Glutamatergic neuron (in vitro differentiated cells): ENCODE measurements at regions not wholly inside any gene's neighbourhood (a gene's known extent, or its start where the extent isn't known, plus 50 kb on each side); places are given as distances from the start of the nearest gene placed in this dataset.

Experiments used
- DNase-seq: peaks from one replicate; pipeline ENCODE4 v3.0.0; 2022
- H3K27ac Mint-ChIP-seq: one replicate; pipeline ENCODE4 v1.8.0; 2020; ENCODE audit warnings: mild to moderate bottlenecking, mixed read lengths, inconsistent platforms; ENCODE audit not compliant: unreplicated experiment
- H3K27me3 Mint-ChIP-seq: one replicate; pipeline ENCODE4 v1.8.0; 2020; ENCODE audit warnings: mild to moderate bottlenecking, moderate library complexity, mixed read lengths, inconsistent platforms; ENCODE audit not compliant: unreplicated experiment
- H3K36me3 Mint-ChIP-seq: one replicate; pipeline ENCODE4 v1.8.0; 2020; ENCODE audit warnings: mild to moderate bottlenecking, mixed read lengths, inconsistent platforms; ENCODE audit not compliant: unreplicated experiment
- H3K4me1 Mint-ChIP-seq: one replicate; pipeline ENCODE4 v1.8.0; 2020; ENCODE audit warnings: mild to moderate bottlenecking, low read depth, mixed read lengths, inconsistent platforms; ENCODE audit not compliant: unreplicated experiment
- H3K4me3 Mint-ChIP-seq: one replicate; pipeline ENCODE4 v1.8.0; 2020; ENCODE audit warnings: mild to moderate bottlenecking, mixed read lengths, inconsistent platforms; ENCODE audit not compliant: unreplicated experiment
- H3K9me3 Mint-ChIP-seq: one replicate; pipeline ENCODE4 v1.8.0; 2020; ENCODE audit warnings: mild to moderate bottlenecking, moderate library complexity, mixed read lengths, inconsistent platforms; ENCODE audit not compliant: unreplicated experiment
- TF ChIP-seq, protein P1 (sequence below): fragments of 200-600 bp; sonication (generic); IDR thresholded peaks from one replicate; pipeline ENCODE4 v1.5.0; 2021; ENCODE audit not compliant: partially characterized antibody, unreplicated experiment

DNA sequence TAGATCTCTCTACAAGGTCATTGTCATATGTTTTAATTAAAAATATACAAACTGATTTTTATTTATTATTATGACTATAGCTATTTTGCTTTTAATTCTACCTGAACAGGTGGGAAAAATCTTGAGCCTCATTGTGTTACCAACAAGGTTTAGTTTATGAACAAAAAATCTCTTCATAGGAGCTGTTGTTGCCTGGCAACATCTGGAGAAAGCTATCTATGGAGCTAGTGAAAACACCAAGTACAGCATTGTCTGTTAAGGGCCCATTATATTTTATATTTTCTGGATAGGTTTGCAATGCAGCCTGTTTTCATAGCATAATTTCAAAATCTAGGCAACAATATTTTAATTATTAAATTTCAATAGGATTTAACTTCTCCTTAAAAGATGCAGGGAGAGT lies 383.0 kb upstream of the TMEFF2 start:
- Mint-ChIP-seq H3K9me3 (no peaks in the 10 kb centered on the region), H3K4me3 (no peak overlapping the region), H3K27me3 (no peaks in the 10 kb centered on the region), H3K4me1 (peaks cover 6% of the 10 kb centered on the region), H3K27ac (no peak overlapping the region), H3K36me3 (no peaks in the 10 kb centered on the region)
- TF ChIP-seq, protein P1, sequence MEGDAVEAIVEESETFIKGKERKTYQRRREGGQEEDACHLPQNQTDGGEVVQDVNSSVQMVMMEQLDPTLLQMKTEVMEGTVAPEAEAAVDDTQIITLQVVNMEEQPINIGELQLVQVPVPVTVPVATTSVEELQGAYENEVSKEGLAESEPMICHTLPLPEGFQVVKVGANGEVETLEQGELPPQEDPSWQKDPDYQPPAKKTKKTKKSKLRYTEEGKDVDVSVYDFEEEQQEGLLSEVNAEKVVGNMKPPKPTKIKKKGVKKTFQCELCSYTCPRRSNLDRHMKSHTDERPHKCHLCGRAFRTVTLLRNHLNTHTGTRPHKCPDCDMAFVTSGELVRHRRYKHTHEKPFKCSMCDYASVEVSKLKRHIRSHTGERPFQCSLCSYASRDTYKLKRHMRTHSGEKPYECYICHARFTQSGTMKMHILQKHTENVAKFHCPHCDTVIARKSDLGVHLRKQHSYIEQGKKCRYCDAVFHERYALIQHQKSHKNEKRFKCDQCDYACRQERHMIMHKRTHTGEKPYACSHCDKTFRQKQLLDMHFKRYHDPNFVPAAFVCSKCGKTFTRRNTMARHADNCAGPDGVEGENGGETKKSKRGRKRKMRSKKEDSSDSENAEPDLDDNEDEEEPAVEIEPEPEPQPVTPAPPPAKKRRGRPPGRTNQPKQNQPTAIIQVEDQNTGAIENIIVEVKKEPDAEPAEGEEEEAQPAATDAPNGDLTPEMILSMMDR, result no peak
- no peak for DNase-seq

DNA sequence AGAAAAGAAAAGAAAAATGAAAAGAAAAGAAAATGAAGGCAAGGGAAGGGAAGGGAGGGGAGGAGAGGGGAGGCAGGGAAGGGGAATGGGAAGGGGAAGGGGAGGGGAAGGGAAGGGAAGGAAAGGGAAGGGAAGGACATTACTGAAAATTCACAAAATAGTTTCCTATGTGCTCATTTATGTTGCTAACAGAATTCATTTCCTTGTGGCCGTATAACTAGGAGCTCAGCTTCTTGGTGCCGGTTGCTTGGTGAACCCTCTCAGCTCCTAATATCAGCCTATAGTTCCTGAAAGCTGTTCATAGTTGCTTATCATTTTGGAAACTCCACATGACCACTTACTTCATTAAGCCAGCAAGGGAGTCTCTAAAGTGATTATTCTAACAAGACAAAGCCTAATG lies 379.8 kb upstream of the TMEFF2 start:
- no peaks in the 10 kb centered on the region for H3K36me3 Mint-ChIP-seq
- no peak for DNase-seq
- TF ChIP-seq, protein P1, result no peak
- no peaks in the 10 kb centered on the region for H3K4me1 Mint-ChIP-seq
- no peak overlapping the region for H3K27ac Mint-ChIP-seq
- no peaks in the 10 kb centered on the region for H3K27me3 Mint-ChIP-seq
- H3K9me3 Mint-ChIP-seq, result no peaks in the 10 kb centered on the region
- no peak overlapping the region for H3K4me3 Mint-ChIP-seq

DNA sequence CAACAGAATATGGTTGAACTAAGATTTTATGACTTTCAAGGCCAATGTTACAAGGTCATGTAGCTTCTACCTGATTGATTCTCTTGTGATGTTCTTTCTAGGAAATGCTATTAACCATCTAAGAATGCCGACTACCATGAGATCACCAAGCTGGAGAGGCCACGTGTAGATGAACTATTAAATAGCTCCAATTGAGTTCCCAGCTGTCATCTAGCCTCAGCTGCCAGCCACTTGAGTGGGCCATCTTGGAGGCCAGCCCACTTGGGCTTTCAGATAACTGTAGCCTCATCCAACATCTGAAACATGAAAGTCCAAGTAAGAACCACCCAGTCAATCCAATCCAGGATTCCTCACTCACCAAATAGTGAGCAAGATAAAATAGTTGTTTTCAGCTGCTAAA lies 376.9 kb upstream of the TMEFF2 start:
- Mint-ChIP-seq H3K4me3 (no peak overlapping the region), H3K27me3 (no peaks in the 10 kb centered on the region), H3K36me3 (no peaks in the 10 kb centered on the region), H3K9me3 (no peaks in the 10 kb centered on the region), H3K27ac (no peak overlapping the region), H3K4me1 (no peaks in the 10 kb centered on the region)
- TF ChIP-seq, protein P1, result no peak
- DNase-seq, result no peak

DNA sequence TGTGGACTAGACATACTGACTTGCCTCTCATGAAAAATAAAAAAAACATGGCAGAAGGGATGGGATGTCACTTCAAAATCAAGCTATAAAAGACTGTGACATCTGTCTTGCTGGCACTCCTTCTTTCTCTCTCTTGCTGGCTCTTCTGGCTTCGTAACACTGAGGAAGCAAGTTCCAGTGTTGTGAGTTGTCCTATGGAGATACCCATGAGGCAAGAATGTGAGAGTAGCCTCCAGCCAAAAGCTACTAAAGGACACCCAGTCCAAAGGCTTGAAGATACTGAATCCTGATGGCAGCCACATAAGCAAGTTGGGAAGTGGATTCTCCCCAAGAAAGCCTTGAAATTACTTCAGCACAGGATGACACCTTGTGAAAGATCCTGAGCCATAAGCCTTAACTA lies 376.1 kb upstream of the TMEFF2 start:
- TF ChIP-seq, protein P1, result no peak
- no peaks in the 10 kb centered on the region for H3K4me1 Mint-ChIP-seq
- DNase-seq, result no peak
- no peak overlapping the region for H3K4me3 Mint-ChIP-seq
- H3K27me3 Mint-ChIP-seq, result no peaks in the 10 kb centered on the region
- H3K36me3 Mint-ChIP-seq, result no peaks in the 10 kb centered on the region
- H3K27ac Mint-ChIP-seq, result no peak overlapping the region
- no peaks in the 10 kb centered on the region for H3K9me3 Mint-ChIP-seq

DNA sequence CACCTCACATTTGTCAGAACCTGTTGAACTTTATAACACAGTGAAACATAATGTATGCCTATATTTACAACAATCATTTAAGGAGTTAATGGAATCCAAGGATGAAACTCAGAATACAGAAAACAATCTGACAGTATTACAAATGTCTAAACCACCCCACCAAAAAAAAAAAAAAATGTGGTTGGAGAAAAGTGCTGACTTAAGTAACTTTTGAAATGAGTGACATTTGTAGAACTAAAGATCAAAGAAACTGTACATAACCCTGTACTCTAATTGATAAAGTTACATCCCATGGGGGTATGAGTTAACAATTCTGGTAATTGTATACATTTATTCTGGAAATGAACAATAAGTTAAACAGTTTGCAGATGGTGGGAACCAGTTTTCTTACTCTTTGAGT lies 372.1 kb upstream of the TMEFF2 start:
- Mint-ChIP-seq H3K4me3 (no peak overlapping the region), H3K27me3 (no peaks in the 10 kb centered on the region), H3K9me3 (no peaks in the 10 kb centered on the region), H3K27ac (no peak overlapping the region), H3K4me1 (no peaks in the 10 kb centered on the region), H3K36me3 (no peaks in the 10 kb centered on the region)
- DNase-seq, result no peak
- TF ChIP-seq, protein P1, result no peak
